Myocyte (in vitro differentiated cells): ENCODE measurements at regions not wholly inside any gene's neighbourhood (a gene's known extent, or its start where the extent isn't known, plus 50 kb on each side); places are given as distances from the start of the nearest gene placed in this dataset.

ENCODE experiments used
- DNase-seq: peaks from one replicate; pipeline ENCODE4 v3.0.0-alpha.2; 2012; ENCODE audit warnings: low read depth

DNA sequence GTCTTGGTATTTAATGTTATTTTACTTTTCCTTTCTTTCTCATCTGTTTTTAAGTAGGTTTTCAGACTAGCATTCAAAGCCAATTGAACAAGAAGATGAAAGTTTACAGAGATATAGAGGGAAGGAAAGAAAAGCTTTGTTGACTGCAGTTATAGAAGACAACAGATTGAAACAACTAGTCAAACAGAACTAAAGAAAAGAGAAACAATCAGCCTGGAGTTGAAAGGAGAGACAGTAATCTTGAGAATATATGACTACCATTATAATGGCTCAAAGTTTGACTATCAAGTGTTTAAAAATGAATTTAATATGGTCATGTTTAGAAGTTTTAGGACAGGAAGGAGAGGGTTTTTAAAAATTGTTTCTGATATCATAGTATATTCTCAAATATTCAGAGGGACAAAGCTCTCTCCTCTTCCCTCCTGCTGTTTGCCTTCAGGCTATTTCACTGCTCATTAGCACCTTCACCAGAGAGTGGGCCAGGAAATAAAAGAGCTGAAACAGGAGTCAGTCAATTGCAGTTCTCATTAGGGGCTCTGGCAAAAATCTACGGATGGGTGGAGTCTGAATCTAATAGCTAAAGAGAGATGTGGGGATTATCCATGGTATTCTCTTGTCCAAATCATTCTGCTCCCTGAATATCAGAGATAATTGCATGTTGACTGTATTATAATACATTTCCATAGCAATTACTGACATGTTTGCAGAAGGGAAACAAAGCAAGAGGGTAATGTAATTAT, 577.8 kb downstream of the BRINP3 start:
- DNase-seq: no peak

- DNase-seq: no peak
These were observed 573.2 kb downstream of the BRINP3 start for GRCh38 chr1:189904509-189904908.

DNA sequence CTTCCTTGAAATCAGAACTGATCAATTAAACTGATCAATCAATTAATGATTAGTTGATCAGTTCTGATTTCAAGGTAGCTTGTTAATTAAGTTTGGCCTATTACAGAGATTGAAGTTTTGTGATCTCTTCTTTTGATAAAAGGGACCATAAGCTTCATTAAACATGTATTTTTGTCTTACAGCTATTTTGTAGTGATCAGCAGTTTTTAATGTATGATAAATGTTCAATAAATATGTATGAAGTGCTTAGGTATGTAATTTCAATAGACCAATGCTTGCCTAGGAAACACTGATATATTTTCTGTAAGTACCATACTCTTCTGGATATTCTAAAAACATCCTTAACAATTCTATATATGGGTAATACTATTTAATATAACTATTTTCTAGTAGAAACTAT, 569.6 kb downstream of the BRINP3 start:
- DNase-seq: no peak

GRCh38 chr1:189921613-189922012, 556.1 kb downstream of the BRINP3 start:
- no peak for DNase-seq

GRCh38 chr1:189927641-189928040, 550.0 kb downstream of the BRINP3 start:
- no peak for DNase-seq

GRCh38 chr1:189929501-189930099, 548.1 kb downstream of the BRINP3 start:
- no peak for DNase-seq

- DNase-seq: no peak
These were observed 540.8 kb downstream of the BRINP3 start for GRCh38 chr1:189936861-189937260.

DNA sequence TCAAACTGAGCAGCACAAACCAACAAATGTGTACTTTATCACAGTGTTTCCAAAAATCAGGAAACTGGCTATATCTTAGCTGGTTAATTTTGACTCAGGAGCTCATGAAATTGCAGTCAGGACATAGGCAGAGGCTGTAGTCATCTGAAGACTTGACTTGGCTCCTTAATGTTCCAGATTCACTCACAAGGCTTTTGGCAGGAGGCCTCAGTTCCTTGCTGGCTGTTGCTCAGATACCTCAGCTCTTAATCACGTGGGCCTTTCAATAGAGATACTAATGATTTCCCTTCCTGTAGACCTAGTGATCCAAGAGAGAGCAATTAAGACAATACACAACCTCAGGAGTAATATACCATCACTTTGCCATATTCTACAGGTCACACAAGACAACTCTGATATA, 537.7 kb downstream of the BRINP3 start:
- peak; percentile 18 for DNase-seq

DNA sequence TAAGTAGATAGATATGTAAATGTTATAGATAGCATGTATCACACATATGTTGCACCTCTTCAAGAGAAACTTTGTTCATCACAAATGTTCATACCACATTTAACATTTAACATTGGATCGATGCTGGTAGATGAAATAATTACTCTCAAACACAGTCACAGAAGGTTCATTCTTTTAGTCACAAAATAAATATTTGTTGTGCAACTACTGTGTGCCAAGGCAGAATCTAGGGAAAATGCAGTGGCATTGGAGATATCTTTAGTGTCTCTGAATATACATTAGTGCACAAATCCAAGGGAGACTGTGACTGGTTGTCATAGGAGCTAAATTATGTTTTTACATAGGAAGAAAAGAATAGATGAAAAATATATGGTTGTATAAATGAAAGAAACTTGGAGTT, 535.7 kb downstream of the BRINP3 start:
- DNase-seq: no peak

DNA sequence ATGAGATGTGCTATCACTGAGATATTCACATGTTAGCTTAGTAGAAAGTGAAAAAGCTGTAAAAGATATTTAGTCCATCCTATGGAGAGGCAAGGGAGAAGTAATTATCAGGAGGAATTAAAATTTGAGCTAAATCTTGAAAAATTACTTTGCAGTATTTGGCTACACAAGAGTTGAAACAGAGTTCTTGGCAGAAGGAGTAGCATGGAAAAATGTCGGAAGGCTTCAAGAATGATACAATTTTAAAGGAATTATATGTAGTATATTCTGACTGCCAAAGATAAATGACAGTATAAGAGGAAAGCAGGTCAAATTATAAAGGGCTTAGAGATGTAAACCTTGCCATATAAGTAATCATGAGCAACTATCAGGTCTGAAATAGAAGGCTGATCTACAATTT, 518.9 kb downstream of the BRINP3 start:
- no peak for DNase-seq

DNA sequence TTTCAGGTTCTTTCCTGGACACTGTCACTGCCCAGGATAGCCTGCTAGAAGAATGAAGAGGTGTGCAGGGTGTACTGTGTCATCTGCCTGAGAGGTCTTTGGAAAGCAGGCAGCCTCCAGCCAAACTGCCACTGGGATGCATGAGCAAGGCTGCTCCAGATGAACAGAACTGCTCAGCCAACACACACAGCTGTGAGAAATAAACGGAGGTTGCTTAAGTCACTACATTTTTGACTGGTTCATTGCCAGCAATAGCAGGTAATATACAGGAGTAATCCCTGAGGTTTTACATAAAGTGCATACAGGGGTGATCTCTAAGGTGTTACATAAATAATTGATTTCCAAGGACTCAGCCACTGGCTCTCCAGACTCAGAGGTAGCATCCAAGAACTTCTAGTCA, 516.9 kb downstream of the BRINP3 start:
- no peak for DNase-seq

DNA sequence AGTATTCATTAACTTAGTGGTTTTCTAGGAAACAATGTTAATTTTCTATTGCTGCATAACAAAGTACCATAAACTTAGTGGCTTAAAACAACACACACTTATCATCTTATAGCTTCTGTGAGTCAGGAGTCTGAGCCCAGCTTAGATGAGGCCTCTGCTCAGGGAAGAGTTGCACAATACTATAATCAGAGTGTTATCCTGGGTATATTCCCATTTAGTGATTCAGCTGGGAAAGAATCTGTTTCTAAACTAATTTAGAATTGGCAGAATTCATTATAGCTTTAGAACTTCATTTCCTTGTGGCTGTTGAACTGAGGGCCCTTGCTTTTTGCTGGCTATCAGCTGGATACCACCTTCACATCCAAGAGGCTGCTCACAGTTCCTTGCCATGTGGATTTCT, 515.5 kb downstream of the BRINP3 start:
- peak; percentile 13 for DNase-seq

DNA sequence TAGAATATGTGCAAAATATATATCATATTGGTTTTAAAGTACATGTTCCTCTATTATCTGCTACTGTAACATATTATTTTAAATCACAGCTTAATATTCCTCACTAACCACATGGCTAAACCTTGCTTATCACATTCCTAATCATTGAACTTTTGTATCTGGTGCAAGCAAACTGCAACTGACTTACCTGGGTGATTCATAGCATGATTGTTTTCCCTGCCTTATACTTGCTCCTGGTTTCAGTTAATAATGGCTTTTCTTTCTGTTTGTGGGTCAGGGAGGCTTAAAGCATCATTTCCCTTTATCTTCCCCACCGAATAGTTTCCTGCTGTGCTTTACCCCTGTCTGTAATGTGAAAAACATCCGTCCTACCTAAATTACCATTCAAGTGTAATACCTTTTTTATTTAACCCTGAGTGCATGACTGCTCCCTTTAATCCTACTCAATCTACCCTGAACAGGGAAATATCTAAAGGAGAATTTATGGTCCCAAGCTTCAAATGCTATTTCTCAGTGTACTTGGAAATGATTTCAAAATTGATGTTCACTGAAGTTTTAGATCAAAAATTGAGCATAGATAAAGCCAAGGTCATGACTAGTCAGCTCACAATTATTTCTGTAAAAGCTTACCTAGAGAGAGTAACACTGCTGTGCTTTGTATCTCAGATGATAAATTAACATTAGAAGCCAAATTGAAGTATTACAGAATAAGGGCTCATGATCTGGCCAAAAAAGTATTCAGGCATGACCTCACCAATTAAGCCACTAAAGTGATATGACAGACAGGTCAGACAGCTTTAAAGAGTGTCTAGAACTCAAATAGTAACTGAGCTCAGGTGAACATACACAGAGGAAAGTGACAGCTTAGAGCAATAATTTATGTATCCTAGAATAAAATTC, 507.1 kb downstream of the BRINP3 start:
- DNase-seq: no peak

DNA sequence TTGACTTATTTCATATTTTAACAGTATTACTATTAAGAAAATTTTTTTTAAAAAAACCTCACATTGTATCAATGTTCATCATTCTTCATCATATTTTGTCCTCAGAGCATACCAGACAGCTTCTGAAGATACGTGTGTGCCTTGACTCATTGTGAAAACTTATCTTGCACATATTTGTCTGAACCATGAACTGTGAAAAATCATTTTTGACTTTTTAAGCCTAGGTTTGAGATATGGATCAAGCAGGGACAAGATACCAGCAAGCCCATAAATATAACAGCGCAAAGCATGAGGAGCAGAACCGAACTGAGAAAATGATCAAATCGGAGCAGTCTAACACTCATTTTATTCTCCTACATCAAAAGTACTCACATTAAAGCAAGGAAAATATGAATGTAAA, 506.0 kb downstream of the BRINP3 start:
- no peak for DNase-seq

GRCh38 chr1:189977184-189977583, 500.5 kb downstream of the BRINP3 start:
- DNase-seq: no peak

DNA sequence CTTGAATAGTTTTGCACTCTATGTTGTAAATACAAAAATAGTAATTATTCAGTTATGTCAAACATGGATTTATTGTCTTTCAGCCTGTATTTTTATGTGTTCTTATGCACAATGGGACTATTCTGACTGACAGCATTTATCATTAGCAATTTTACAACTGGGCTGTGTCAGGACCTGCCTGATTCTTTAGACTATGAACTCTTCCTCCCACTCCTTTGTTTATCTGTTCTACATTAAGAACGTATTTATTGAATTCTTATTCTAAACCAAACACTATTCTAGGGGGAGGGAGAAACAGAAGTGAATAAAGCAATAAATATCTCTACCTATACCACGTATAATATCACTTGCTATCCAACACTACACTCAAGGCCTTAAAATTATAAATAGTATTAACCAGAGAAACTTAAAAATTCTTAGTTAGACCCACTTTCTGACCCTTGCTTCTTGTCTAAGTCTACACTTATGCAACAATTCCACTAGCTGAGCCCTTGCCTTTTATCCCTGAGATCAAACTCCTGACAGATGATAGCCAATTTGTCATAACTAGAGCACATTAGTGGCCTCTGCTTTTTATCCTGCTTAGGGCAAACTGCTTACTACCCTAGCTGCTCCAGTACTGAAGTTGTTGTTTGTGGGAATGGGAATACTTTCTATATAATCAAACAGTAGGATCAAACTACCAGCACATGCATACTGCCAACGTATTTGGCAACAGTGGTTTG, 494.3 kb downstream of the BRINP3 start:
- no peak for DNase-seq

DNA sequence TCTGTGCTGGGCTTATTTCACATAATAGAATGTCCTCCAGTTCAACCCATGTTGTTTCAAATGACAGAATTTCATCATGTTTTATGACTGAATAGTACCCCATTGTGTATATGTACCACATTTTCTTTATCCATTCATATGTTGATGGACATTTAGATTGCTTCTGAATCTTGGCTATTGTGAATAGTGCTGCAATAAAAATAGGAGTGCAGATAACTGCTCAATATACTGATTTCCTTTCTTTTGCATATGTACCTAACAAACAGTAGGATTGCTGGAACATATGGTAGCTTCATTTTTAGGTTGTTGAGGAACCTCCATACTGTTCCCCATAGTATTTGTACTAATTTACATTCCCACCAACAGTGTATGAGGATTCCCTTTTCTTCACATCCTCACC, 491.1 kb downstream of the BRINP3 start:
- DNase-seq: no peak

- peak; percentile 6 for DNase-seq
These were observed 490.2 kb downstream of the BRINP3 start for GRCh38 chr1:189987509-189987908.

DNA sequence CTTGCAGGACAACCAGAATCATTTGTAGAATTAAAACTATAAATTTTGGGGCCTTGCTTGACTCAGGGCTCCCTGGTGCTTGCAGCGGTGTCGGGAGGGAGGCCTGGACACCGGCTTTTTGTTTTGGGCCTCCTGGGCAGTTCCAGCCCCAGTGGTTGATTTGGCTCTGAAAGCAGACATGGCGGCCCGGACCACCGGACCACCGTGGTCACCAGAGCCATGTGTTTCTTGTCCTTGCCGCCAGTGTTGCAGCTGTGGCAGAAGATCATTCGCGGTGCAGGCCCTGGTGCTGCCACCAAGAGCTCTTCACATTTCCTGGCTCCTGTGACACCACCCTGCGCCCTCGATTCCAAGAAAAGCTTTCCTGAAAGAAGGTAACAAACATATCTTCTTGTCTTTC, 484.8 kb downstream of the BRINP3 start:
- DNase-seq: no peak

DNA sequence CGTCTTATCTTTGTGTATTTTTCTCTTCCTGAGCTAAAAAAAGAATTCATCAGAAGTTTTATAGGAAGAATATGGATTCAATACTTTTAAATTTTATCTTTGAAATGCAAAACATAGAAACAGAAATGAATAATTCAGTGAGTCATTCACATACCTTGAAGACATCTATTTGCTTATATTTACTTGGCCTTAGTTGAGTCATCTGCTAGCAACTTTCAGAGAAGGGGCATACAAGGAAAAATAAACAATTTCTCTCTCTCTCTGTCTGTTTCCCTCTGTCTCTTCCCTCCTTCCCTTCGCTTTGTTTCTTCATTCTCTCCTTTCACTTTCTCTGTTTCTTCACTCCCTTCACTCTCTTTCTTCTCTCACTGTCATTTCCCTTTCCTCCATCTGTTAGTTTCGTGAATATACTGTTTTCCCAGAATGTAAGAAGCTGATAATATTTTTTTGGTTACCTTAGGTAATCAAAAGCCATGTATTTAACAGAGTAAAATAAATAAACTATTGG, 477.2 kb downstream of the BRINP3 start:
- DNase-seq: no peak

DNA sequence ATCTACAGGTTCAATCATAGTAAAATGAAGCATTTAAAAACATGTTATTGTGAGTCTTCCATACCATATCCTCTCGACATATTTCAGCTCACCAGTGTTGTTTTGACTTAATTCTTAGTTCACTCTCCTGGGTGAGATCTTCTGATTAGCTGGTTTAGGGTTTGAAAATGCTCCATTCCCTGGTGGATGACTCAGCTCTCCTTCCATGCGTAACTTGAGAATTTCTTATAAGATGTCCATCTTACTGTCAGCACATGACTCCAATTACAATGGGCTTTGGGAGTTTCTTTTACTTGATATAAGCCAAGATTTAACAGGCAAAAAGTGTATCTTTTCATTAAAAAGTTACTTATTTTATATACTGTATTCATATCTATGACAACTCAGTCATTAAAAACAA, 476.5 kb downstream of the BRINP3 start:
- DNase-seq: peak; percentile 33
